NCI-H1092 treated with DMSO at 0.1 percent for 48 hours (cell line): ENCODE measurements at regions not wholly inside any gene's neighbourhood (a gene's known extent, or its start where the extent isn't known, plus 50 kb on each side); places are given as distances from the start of the nearest gene placed in this dataset.
"Not testable (repeated sequence)": the region's sequence is repeated elsewhere in the genome, so short reads cannot be mapped to it uniquely, and the experiment has no call there.

ENCODE experiments used
- DNase-seq: peaks from one replicate; lab custom pipeline; 2025; lab: John Stamatoyannopoulos, UW

DNA sequence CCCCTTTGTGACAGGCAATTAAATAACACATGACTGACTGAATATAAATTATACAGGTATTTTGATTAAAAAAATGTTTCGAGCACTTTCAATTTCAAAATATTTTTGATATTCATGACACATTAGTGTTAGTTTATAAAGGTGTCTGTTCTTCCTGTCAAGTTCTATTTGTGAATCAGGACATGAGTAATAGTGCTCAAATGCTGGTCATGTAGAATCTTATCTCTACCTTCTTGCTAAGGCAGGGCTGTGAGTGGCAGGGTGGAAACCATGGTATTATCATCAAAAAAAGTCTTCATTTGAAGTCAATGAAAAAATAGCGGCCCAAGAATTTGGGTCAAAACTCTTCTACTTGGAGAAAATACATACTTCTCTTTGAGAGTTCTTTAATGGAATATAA is 250.2 kb downstream of the DACT1 start:
- DNase-seq = no peak

DNA sequence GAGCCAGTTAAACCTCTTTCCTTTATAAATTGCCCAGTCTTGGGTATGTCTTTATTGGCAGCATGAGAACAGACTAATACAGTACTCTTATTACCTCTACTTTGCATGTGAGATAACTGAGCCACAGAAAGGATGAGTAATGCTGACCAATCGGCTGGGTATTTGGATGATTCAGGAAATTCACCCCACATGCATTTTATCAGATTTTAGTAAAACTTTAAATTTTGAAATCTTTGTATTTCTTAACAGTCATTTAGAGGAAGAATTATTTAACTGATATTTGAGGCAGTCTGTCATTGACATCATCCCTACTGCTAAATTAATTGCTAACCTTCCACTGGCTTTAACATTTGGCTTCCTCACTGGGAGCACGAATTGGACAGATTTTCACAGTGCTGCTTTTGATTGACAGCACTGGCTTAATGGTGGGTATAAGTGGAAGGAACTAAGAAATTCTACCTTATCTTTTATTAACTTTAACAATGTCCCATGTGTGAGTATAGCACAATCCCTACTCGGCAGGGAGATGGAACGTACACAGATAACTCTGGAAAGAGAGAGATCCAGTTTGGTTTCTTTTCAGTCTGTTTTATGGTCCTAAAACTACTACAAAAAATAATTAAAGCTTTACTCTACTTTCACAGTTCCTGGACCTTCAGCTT is 261.0 kb downstream of the DACT1 start:
- no peak for DNase-seq

DNA sequence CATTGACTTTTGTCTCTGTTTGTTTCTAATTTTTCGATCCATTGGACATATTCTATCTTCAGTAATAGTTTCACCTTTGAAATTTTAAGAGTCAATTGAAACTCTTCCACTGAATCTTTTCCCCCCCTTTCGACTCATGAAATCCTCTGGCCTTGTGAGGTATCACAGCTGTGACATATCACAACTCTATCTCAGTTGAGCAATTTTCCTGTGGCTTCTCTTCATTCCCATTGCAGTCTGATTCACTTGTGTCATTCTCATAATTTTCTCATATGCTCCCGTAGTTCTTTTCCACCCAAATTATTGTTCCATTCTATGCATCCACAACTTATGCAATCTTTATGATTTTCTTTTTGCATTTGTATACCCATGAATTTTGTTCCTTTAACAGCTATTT is 261.6 kb downstream of the DACT1 start:
- DNase-seq = no peak

DNA sequence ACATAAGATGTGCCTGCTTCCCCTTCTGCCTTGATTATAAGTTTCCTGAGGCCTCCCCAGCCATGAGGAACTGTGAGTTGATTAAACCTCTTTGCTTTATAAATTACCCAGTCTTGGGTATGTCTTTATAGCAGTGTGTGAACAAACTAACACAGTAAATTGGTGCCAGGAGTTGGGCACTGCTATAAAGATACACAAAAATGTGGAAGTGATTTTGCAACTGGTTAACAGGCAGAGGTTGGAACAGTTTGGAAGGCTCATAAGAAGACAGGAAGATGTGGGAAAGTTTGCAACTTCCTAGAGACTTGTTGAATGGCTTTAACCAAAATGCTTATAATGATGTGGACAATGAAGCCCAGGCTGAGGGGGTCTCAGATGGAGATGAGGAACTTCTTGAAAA is 264.1 kb downstream of the DACT1 start:
- no peak for DNase-seq

DNA sequence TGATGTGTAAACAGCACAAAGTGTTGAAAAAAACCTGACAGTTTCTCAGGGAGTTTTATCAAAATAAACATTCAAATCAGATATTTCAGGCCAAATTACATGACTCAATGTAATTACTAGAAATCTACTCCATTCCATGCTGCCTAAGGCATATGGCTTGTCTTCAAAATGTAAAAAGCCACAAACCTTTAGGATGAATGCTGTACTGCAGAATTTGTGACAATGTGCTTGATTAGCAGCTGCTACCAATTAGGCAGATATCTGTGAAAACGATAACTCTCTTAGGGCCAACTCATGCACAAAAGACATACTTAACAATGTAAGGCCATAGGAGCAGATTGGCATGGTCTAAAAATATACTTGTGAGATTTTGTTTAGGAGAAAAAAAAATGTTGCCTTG is 267.0 kb downstream of the DACT1 start:
- no peak for DNase-seq

DNA sequence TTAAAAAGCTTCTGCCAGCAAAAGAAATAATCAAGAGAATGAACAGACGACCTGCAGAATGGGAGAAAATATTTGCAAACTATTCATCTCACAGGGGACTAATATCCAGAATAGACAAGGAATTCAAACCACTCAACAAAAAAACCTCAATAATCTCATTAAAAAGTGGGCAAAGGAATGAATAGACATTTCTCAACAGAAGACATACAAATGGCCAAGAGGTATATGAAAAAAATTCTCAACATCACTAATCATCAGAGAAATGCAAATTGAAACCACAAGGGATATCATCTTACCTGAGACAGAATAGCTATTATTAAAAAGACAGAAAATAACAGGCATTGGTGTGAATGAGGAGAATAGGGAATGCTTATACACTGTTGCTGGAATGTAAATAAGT is 270.0 kb downstream of the DACT1 start:
- no peak for DNase-seq

DNA sequence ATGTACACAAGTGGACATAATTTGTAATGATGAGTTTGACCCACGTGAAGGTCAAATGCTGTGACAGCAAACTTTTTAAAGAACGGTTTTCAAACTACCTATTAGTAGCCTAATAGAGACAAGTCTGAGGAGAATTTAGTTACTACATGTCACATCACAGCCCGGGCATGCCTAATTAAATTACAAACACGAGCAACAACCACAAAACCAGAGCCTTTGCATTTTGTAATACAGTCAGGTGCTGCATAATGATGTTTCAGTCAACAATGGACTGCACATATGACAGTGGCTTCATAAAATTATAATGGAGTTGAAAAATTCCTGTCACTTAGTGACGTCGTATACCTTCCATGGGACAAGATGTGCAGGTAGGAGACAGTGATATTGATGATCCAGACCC is 274.5 kb downstream of the DACT1 start:
- DNase-seq = no peak

DNA sequence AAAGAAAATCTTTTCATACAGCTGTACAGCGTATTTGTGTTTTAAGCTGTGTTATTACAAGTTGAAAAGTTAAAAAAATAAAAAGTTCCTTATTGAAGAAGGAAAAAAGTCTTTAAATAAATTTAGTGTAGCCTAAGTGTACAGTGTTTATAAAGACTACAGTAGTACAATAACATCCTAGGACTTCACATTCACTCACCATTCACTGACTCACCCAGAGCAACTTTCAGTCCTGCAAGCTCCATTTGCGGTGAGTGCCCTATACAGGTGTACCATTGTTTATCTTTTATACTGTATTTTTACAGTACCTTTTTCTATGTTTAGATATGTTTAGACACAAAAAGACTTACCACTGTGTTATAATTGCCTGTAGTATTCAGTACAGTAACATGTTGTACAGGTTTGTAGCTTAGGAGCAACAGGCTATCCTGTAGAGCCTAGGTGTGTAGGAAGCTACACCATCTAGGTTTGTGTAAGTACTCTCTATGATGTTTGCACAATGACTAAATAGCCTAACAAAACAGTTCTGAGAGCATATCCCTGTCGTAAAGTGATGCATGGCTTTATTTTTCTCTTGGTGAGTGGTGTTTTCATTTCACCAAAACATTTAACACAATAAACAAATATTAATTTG is 275.2 kb downstream of the DACT1 start:
- no peak for DNase-seq

DNA sequence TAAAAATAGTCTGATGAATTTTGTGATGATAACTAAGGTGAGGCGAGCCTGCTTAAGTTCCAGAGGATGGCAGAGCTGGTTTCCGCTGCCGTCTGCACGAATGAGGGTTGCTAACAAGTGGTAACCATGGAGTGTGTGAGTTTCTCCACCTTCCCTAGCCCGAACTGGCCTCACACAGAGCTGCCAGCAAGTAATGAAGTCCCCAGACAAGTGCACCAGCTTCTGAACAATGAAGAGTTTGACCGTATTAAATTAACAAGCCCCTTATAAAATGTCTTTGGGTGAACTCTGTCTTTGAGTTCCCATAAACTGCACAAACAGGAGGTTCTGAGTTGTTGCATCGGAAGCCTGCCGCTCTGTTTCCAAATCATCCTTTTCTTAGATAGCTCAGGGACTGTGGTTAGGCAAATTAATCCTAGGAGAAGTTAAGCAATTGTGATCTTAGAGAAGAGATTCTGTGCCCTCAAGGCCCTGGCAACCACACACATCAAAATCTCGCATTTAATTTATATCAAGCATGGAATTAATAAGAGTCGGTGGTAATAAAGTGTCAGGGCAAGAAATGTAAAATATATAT is 274.1 kb upstream of the DAAM1 start:
- DNase-seq = no peak

DNA sequence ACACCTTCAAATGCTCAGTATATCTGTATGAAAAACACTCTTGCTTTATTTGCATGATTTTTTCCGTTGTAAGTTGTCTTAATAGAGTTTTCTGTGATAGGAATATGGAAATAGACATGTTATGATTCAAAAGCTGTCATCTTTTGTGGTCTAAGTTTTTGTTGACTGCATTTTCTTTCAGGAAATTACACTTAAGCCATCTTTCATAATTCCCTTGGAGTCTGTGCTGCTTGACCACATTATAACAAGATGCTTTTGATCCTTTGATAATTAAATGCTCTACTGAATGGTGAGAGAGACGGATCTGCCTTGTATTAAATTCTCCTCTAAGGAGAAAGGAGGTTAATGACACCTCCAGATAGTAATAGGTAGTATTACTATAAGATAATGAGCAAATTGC is 272.8 kb upstream of the DAAM1 start:
- DNase-seq = no peak

DNA sequence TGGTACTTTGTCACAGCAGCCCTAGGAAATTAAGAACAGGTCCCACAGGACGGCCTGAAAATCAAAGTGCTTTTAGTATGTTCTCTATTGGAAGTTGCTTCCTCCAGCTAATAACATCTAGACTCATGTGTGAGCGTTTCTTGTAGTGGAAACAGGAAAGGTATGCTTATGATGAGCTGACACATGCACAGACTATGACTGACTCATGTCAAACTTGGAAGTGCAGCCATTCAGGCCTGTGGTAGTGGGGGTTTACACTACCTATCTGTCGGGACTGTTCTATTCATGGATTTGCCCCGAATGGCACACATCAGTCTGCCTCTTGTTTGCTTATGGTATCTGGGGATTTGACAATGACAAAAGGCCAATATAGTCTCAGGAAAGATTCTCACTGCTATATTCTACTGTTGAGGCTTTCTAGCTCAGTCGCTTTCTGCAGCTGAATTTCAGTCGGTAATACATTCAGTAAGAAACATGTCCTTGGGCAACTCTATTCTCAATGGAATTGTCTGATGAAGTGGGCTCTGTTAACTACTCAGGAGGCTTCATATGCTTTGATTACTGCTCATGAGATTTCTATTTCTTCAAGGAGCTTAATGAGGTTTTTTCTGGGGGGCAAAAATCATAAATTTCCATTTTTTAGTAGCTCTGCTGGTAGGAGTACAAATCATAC is 270.3 kb upstream of the DAAM1 start:
- no peak for DNase-seq

DNA sequence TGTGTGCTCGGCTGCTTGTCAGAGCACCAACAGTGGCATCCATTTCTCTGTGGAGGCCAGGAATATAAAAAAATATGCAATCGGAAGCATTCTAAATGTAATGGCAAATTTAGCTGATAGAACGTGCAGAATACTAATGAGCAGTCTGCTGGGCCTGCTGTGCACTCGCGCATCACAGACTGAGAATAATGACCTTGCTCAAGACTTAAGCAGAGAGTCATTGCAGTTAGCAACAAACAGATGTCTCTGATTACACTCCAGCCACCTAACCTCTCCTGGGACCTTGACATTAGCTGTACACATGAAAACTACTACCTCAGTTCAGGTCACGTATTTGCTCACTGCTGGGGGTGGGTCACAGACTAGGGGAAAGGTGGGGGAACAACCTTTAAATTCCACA is 269.2 kb upstream of the DAAM1 start:
- DNase-seq = no peak

DNA sequence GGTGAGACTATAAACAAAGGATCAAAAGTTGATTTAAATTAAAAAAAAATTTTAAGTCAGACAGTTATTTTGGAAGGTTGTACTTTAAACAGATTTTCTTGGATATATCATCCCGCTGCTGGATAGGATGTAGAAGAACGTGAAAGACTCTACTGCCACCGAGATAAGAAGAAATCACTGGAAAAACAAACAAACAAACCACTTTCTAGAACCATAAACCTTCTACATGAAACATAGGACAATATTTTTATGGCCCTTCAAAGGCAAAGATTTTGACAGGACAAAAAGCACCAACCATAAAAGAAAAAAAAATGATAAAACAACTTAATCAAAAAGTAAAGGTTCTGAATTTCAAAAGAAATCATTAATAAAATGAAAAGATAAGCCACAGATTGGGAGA is 268.2 kb upstream of the DAAM1 start:
- no peak for DNase-seq

DNA sequence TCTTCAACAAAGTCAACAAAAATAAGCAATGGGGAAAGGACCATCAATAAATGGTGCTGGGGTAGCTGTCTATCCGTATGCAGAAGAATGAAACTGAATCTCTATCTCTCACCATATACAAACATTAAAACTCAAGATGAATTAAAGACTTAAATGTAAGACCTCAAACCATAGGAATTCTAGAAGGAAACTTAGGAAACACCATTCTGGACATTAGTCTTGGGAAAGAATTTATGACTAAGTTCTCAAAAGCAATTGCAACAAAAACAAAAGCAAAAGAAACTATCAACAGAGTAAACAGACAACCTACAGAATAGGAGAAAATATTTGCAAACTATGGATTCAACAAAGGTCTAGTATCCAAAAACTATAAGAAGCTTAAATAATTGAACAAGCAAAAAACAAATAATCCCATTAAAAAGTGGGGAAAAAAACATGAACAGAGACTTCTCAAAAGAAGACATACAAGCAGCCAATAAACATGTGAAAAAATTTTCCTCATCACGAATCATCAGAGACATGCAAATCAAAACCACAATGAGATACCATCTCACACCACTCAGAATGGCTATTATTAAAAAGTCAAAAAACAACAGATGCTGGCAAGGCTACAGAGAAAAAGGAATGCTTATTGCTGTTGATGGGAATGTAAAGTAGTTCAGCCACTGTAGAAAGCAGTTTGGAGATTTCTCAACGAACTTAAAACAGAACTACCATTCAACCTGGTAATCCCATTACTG is 266.1 kb upstream of the DAAM1 start:
- not testable (repeated sequence) for DNase-seq

DNA sequence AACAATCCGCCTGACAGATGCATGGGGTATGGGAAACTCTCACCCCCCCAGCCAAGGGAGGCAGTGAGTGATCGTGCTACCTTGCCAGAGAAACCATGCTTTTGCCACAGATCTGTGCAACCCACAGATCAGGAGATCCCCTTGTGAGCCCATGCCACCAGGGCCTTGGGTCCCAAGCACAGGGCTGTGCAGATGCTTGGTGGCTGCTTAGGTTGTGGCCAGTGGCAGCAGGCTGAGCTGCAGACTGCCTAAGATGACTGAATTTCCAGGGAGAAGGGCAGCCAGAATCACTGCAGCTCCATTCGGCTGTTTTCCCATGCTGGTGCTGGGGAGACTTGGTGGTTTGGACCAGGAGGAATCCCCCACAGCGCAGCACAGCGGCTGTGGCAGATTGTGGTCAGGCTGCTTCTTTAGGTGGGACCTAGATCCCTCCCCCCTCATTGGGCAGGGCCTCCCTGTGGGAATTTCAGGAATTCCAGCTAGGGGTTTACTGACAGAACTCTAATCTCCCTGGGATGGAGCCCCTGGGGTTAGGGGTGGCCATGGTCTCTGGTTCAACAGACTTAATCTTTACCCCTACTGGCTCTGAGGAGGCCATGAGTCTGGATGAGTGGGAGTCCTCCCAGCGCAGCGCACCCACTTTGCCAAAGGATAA is 264.6 kb upstream of the DAAM1 start:
- no peak for DNase-seq

DNA sequence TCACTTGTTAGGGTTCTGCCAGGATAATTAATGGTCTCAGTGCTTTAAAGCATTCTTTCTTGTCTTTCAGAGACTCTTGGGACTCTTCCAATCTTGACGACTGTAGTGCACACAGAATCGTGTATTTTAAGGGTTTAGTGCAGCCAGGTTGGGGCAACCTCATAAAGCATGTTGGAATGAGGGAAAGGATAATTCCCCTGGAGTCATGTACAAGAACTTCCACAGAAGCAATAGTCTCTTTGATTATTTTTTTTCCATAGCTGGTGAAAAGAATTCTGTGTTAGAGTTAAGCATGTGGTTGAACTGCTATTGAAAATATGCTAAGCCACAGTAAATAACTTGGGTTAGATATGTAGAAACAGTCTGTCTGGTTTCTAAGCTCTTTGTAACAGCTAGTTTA is 246.8 kb upstream of the DAAM1 start:
- no peak for DNase-seq

DNA sequence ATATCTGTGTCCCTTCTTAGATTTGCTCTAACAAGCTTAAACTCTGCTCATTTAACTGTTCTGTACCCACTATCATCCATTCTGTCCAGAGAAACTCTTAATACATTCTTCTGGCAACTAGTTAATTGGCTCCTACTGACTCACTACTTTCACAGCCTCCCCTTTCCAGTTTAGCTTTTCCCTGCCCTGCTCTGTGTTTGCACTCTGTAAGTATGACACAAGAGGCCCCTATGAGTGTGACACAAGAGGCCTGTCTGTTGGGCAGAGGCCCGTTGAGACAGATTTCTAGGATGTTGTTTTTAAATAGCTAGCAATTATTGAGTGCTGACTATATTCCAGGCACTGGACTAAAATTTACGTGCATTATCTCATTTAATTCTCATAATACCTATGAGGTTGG is 246.0 kb upstream of the DAAM1 start:
- no peak for DNase-seq

DNA sequence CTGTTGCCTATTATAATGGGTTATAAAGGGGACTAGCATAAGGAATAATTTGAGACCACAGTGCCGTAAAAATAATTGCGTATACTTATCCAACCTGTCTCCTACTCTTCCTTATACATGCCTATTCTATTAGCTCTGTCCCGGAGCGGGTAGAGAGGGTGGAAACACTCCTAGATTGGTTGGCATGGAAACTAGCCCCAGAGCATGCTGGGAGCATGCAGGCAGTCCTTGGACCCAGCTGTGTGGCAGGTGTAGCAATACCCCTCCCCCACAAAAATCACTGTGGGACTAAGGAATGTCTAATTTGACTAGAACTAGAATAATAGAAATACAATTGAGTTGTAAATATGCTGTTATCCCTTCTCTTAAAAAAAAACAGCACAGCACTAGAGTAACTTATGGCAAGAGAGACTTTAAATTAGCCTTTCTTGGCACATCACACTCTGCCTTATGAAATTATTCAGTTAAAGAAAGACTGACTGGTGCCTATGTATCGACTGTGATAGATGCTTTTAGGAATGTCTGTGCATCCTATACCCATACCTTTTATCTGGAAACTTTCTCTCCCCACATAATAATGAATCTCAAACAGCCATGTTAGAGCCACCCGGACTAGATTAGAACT is 244.0 kb upstream of the DAAM1 start:
- no peak for DNase-seq

DNA sequence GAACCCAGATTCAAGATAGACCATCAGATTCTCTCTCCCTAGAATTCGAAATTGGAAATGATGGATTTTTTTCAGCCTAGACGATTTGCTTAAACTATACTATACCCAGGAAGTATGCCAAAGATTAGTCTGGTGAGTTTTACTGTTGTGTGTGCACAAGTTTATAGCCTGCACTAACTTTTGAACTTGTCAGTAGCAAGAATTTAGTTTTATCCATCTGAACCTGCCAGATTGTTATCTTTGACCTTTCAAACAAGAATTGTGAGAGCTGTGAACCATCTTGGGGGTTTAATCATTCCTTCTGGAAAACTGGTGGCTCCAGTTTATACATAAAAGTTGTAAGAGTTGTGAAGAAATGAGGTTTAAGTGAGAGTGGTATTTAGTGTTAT is 243.5 kb upstream of the DAAM1 start:
- no peak for DNase-seq

DNA sequence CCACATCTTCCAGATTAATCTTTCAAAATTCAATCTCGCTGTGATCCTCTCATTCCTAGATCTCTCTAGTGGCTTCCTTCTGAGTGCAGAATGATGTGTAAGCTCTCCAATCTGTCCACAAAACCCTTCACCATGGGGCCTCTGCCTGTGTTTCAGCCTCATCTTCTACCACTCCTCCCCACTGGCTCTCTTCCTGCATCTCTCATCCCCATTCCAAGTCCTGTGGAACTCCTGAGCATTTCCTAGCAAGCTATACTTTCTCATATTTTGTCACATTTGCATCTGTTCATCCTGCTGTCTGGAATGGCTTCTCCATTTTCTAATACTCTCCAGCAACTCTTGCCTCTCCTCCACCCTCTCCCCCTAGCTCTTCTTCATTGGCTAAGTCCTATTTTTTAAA is 242.0 kb upstream of the DAAM1 start:
- no peak for DNase-seq

DNA sequence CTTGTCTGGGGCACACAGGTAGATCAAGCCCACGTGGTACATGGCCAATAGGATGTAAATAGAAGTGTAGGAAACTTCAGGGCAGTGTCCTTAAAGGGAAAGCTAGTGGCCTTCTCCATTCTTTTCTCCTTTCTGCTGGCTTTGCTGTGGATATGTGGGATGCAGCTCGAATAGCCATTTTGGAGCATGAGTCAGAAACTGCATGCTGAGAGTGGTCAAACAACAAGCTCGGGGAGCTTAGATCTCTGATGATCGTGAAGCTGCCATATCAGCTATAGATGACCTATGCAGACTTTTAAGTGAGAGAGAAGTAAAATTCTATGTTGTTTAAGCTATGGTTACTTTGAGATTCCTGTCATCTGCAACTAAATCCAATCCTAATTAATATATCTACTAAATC is 241.3 kb upstream of the DAAM1 start:
- no peak for DNase-seq
